GM12865 (cell line): ENCODE measurements at regions not wholly inside any gene's neighbourhood (a gene's known extent, or its start where the extent isn't known, plus 50 kb on each side); places are given as distances from the start of the nearest gene placed in this dataset.

Experiments used
- DNase-seq: peaks from one replicate; pipeline ENCODE4 v3.0.0; 2010; ENCODE audit warnings: low read depth
- H3K4me3 ChIP-seq: 2 replicates; pipeline ENCODE4 v1.5.1; 2011; ENCODE audit warnings: mild to moderate bottlenecking, low read depth, low read length, control low read depth
- CTCF ChIP-seq: IDR thresholded peaks from 2 replicates; pipeline ENCODE4 v1.5.1; 2011; ENCODE audit warnings: low read length, control low read depth, low read depth, inconsistent platforms; ENCODE audit not compliant: insufficient read depth; ENCODE audit errors: missing control alignments

GRCh38 chr4:112853662-112854256 lies 195.7 kb upstream of the ANK2 start:
- H3K4me3 ChIP-seq: no peak overlapping the region
- no peak for DNase-seq
- peak; percentile 22 for TF ChIP-seq CTCF

- no peak for TF ChIP-seq CTCF
- no peak for DNase-seq
- H3K4me3 ChIP-seq: no peak overlapping the region
Observed at GRCh38 chr4:112854420-112854819, 195.0 kb upstream of the ANK2 start.

GRCh38 chr4:112855058-112855457 lies 194.4 kb upstream of the ANK2 start:
- no peak for TF ChIP-seq CTCF
- no peak overlapping the region for H3K4me3 ChIP-seq
- DNase-seq: no peak

GRCh38 chr4:112857461-112857860 lies 192.0 kb upstream of the ANK2 start:
- no peak overlapping the region for H3K4me3 ChIP-seq
- no peak for TF ChIP-seq CTCF
- DNase-seq: no peak

GRCh38 chr4:112858751-112859150 lies 190.7 kb upstream of the ANK2 start:
- no peak overlapping the region for H3K4me3 ChIP-seq
- TF ChIP-seq CTCF: no peak
- DNase-seq: no peak

GRCh38 chr4:112859456-112860184 lies 189.8 kb upstream of the ANK2 start:
- TF ChIP-seq CTCF: no peak
- H3K4me3 ChIP-seq: no peak overlapping the region
- no peak for DNase-seq
